ENCODE measurements at regions not wholly inside any gene's neighbourhood (a gene's known extent, or its start where the extent isn't known, plus 50 kb on each side); places are given as distances from the start of the nearest gene placed in this dataset.

DNA sequence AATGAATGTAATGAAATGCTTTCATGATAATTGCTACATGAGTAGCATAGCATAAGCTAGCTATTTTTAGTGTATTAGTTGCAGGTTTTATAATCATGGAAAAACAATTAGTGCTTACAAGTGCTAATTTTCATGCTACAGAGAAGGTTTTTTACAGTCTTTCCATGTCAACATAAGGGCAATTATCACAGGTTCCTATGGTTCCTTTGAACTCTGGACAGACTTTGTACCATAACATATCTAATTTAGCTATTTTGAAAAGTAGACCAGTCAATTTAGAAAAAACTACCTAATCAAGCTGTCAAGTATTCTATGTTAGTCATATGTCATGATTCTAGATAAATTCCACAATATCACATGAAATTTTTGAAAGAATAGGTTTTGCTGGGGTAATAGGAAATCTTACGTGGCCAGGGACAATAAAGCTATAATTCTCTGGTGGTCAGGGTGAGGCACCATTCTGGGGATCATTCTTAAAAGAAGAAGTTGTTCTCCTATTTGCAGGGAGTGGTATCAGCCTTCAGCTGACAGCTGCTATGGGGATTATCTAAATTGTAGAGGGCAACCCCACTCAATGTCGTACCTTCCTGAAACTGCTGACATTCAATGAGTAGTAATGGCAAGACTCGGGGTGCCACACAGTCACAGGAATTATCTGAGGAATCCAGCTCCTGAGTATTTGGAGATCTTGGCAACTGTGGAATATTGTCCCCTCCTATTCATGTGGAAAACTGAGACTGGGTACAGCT lies 724.0 kb upstream of the LINC00305 start:
- Histone ChIP-seq H3K9me3 (ENCODE audit: control insufficient read depth in 1 of 2, low read length in 2 of 2) (peaks cover 2 to 5% of the 10 kb centered on the region in 2 donors), H3K4me1 (ENCODE audit: control insufficient read depth in 1 of 2, insufficient read depth in 2 of 2, low read length in 2 of 2) (no peaks in the 10 kb centered on the region), H3K4me3 (ENCODE audit: low read depth in 1 of 2, low read length in 2 of 2) (no peak overlapping the region), H3K36me3 (ENCODE audit: control insufficient read depth in 1 of 2, insufficient read depth in 2 of 2, low read length in 2 of 2) (no peaks in the 10 kb centered on the region), H3K9ac (ENCODE audit: low read depth in 1 of 2, low read length in 2 of 2) (no peak overlapping the region), H3K27ac (ENCODE audit: low read depth, low read length) (no peak overlapping the region), H3K27me3 (ENCODE audit: control insufficient read depth in 1 of 2, insufficient read depth in 2 of 2, low read length in 2 of 2) (no peaks in the 10 kb centered on the region)

DNA sequence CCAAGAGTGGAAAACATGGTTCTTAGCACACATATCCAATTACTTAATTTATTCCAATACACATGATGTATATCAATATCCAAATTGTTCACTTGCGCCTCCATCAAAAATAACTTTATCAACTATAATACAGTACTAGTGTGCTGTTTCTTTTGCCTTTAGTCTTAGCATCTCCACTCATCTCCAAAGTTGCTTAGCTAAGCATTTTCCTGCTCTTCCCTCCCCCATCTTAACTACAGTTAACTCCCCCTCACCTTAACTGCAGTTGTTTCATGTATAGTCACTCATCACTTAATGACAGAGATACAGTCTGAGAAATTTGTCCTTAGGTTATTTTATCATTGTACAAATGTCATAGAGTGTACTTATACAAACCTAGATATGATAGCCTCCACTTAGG lies 705.2 kb upstream of the LINC00305 start:
- Histone ChIP-seq H3K9ac (ENCODE audit: low read depth in 1 of 2, low read length in 2 of 2) (no peak overlapping the region), H3K27ac (ENCODE audit: low read depth, low read length) (no peak overlapping the region), H3K9me3 (ENCODE audit: control insufficient read depth in 1 of 2, low read length in 2 of 2) (no peaks in the 10 kb centered on the region), H3K4me3 (ENCODE audit: low read depth in 1 of 2, low read length in 2 of 2) (no peak overlapping the region), H3K4me1 (ENCODE audit: control insufficient read depth in 1 of 2, insufficient read depth in 2 of 2, low read length in 2 of 2) (no peaks in the 10 kb centered on the region), H3K27me3 (ENCODE audit: control insufficient read depth in 1 of 2, insufficient read depth in 2 of 2, low read length in 2 of 2) (no peaks in the 10 kb centered on the region), H3K36me3 (ENCODE audit: control insufficient read depth in 1 of 2, insufficient read depth in 2 of 2, low read length in 2 of 2) (no peaks in the 10 kb centered on the region)

GRCh38 chr18:64852281-64852680 lies 703.4 kb upstream of the LINC00305 start:
- H3K36me3 ChIP-seq (ENCODE audit: control insufficient read depth in 1 of 2, insufficient read depth in 2 of 2, low read length in 2 of 2), result no peaks in the 10 kb centered on the region
- no peaks in the 10 kb centered on the region for H3K4me1 ChIP-seq (ENCODE audit: control insufficient read depth in 1 of 2, insufficient read depth in 2 of 2, low read length in 2 of 2)
- no peaks in the 10 kb centered on the region for H3K9me3 ChIP-seq (ENCODE audit: control insufficient read depth in 1 of 2, low read length in 2 of 2)
- no peaks in the 10 kb centered on the region for H3K27me3 ChIP-seq (ENCODE audit: control insufficient read depth in 1 of 2, insufficient read depth in 2 of 2, low read length in 2 of 2)
- no peak overlapping the region for H3K27ac ChIP-seq (ENCODE audit: low read depth, low read length)
- H3K4me3 ChIP-seq (ENCODE audit: low read depth in 1 of 2, low read length in 2 of 2), result no peak overlapping the region
- H3K9ac ChIP-seq (ENCODE audit: low read depth in 1 of 2, low read length in 2 of 2), result no peak overlapping the region

- H3K36me3 ChIP-seq (ENCODE audit: control insufficient read depth in 1 of 2, insufficient read depth in 2 of 2, low read length in 2 of 2), result no peaks in the 10 kb centered on the region
- H3K4me3 ChIP-seq (ENCODE audit: low read depth in 1 of 2, low read length in 2 of 2), result no peak overlapping the region
- no peak overlapping the region for H3K9ac ChIP-seq (ENCODE audit: low read depth in 1 of 2, low read length in 2 of 2)
- no peaks in the 10 kb centered on the region for H3K27me3 ChIP-seq (ENCODE audit: control insufficient read depth in 1 of 2, insufficient read depth in 2 of 2, low read length in 2 of 2)
- no peaks in the 10 kb centered on the region for H3K9me3 ChIP-seq (ENCODE audit: control insufficient read depth in 1 of 2, low read length in 2 of 2)
- H3K4me1 ChIP-seq (ENCODE audit: control insufficient read depth in 1 of 2, insufficient read depth in 2 of 2, low read length in 2 of 2), result no peaks in the 10 kb centered on the region
- H3K27ac ChIP-seq (ENCODE audit: low read depth, low read length), result no peak overlapping the region
These were observed 702.8 kb upstream of the LINC00305 start for GRCh38 chr18:64851726-64852125.

- no peak overlapping the region for H3K27ac ChIP-seq (ENCODE audit: low read depth, low read length)
These were observed 701.9 kb upstream of the LINC00305 start for GRCh38 chr18:64850791-64851190.

DNA sequence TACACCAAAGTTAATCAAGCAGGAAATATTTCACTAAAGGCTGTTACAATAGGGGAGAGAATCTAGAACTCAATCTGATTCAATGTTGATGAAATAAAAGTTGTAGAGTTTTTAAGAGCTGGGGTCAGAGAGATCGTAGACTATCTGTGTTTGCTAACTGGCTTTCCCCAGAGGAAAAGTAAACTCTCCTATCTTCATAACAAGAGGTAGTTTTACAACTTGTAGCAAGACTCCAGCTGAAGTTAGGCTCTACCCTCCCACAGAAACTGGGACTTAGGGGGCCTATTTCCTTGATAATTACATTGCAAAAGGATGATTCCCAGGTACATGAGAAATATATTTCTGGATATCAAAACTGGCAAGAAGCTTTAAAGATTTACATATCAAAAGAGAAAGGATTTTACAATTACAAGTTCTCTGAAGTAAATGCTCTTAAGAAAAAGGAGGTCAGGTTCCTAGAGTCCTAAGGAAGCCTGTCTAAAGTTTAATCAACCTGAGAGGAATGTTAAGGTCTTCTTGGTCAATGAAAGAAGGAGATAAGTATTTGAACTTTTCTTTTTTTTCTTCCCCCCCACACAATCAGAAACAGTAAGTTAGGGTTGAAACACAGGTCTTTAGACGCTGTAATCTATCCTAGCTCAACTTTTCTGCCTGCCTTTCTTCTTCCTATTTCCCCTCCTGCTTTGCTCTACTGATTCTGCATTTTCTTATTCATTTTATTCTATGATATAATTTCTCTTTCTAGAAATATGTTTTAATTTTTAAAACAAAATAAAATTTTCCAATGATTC lies 692.2 kb upstream of the LINC00305 start:
- H3K27ac ChIP-seq (ENCODE audit: low read depth, low read length), result no peak overlapping the region
- H3K4me3 ChIP-seq (ENCODE audit: low read depth in 1 of 2, low read length in 2 of 2), result no peak overlapping the region
- no peaks in the 10 kb centered on the region for H3K9me3 ChIP-seq (ENCODE audit: control insufficient read depth in 1 of 2, low read length in 2 of 2)
- no peaks in the 10 kb centered on the region for H3K36me3 ChIP-seq (ENCODE audit: control insufficient read depth in 1 of 2, insufficient read depth in 2 of 2, low read length in 2 of 2)
- no peak overlapping the region for H3K9ac ChIP-seq (ENCODE audit: low read depth in 1 of 2, low read length in 2 of 2)
- H3K4me1 ChIP-seq (ENCODE audit: control insufficient read depth in 1 of 2, insufficient read depth in 2 of 2, low read length in 2 of 2), result no peaks in the 10 kb centered on the region
- no peaks in the 10 kb centered on the region for H3K27me3 ChIP-seq (ENCODE audit: control insufficient read depth in 1 of 2, insufficient read depth in 2 of 2, low read length in 2 of 2)

More at GRCh38 chr18:64850791-64851190, 701.9 kb upstream of the LINC00305 start:
- H3K9ac ChIP-seq (ENCODE audit: low read depth in 1 of 2, low read length in 2 of 2), result no peak overlapping the region
- no peak overlapping the region for H3K4me3 ChIP-seq (ENCODE audit: low read depth in 1 of 2, low read length in 2 of 2)
- no peaks in the 10 kb centered on the region for H3K9me3 ChIP-seq (ENCODE audit: control insufficient read depth in 1 of 2, low read length in 2 of 2)
- H3K36me3 ChIP-seq (ENCODE audit: control insufficient read depth in 1 of 2, insufficient read depth in 2 of 2, low read length in 2 of 2), result no peaks in the 10 kb centered on the region
- H3K27me3 ChIP-seq (ENCODE audit: control insufficient read depth in 1 of 2, insufficient read depth in 2 of 2, low read length in 2 of 2), result no peaks in the 10 kb centered on the region
- no peaks in the 10 kb centered on the region for H3K4me1 ChIP-seq (ENCODE audit: control insufficient read depth in 1 of 2, insufficient read depth in 2 of 2, low read length in 2 of 2)

GRCh38 chr18:64810354-64810753 lies 661.5 kb upstream of the LINC00305 start:
- Histone ChIP-seq H3K9me3 (ENCODE audit: control insufficient read depth in 1 of 2, low read length in 2 of 2) (peaks cover 0 to 7% of the 10 kb centered on the region in 2 donors), H3K4me3 (ENCODE audit: low read depth in 1 of 2, low read length in 2 of 2) (no peak overlapping the region), H3K9ac (ENCODE audit: low read depth in 1 of 2, low read length in 2 of 2) (no peak overlapping the region), H3K27ac (ENCODE audit: low read depth, low read length) (no peak overlapping the region), H3K27me3 (ENCODE audit: control insufficient read depth in 1 of 2, insufficient read depth in 2 of 2, low read length in 2 of 2) (no peaks in the 10 kb centered on the region), H3K36me3 (ENCODE audit: control insufficient read depth in 1 of 2, insufficient read depth in 2 of 2, low read length in 2 of 2) (no peaks in the 10 kb centered on the region), H3K4me1 (ENCODE audit: control insufficient read depth in 1 of 2, insufficient read depth in 2 of 2, low read length in 2 of 2) (no peaks in the 10 kb centered on the region)

DNA sequence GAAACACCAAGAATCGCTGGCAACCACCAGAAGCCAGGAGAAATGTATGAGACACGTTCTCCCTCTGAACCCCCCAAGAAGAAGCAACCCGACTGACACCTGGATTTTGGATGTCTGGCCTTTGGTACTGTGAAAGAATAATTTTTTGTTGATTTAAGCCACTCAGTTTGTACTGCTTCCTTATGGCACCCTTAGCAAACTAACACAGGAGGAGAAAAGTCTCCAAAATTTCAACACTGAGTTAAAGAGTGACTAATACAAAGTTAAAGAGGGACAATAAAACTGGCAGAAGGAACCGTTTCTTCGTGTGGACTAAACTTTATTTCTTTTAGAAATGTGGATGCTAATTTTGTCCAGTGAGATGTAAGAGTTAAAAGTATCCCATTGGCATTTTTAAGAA lies 660.9 kb upstream of the LINC00305 start:
- no peak overlapping the region for H3K4me3 ChIP-seq (ENCODE audit: low read depth in 1 of 2, low read length in 2 of 2)
- H3K4me1 ChIP-seq (ENCODE audit: control insufficient read depth in 1 of 2, insufficient read depth in 2 of 2, low read length in 2 of 2), result no peaks in the 10 kb centered on the region
- no peak overlapping the region for H3K9ac ChIP-seq (ENCODE audit: low read depth in 1 of 2, low read length in 2 of 2)
- no peaks in the 10 kb centered on the region for H3K27me3 ChIP-seq (ENCODE audit: control insufficient read depth in 1 of 2, insufficient read depth in 2 of 2, low read length in 2 of 2)
- H3K27ac ChIP-seq (ENCODE audit: low read depth, low read length), result no peak overlapping the region
- H3K36me3 ChIP-seq (ENCODE audit: control insufficient read depth in 1 of 2, insufficient read depth in 2 of 2, low read length in 2 of 2), result no peaks in the 10 kb centered on the region
- peaks cover 0 to 7% of the 10 kb centered on the region in 2 donors for H3K9me3 ChIP-seq (ENCODE audit: control insufficient read depth in 1 of 2, low read length in 2 of 2)

GRCh38 chr18:64807560-64807959 lies 658.7 kb upstream of the LINC00305 start:
- Histone ChIP-seq H3K36me3 (ENCODE audit: control insufficient read depth in 1 of 2, insufficient read depth in 2 of 2, low read length in 2 of 2) (no peaks in the 10 kb centered on the region), H3K27me3 (ENCODE audit: control insufficient read depth in 1 of 2, insufficient read depth in 2 of 2, low read length in 2 of 2) (no peaks in the 10 kb centered on the region), H3K27ac (ENCODE audit: low read depth, low read length) (no peak overlapping the region), H3K4me3 (ENCODE audit: low read depth in 1 of 2, low read length in 2 of 2) (no peak overlapping the region), H3K9me3 (ENCODE audit: control insufficient read depth in 1 of 2, low read length in 2 of 2) (peaks cover 0 to 3% of the 10 kb centered on the region in 2 donors), H3K9ac (ENCODE audit: low read depth in 1 of 2, low read length in 2 of 2) (no peak overlapping the region), H3K4me1 (ENCODE audit: control insufficient read depth in 1 of 2, insufficient read depth in 2 of 2, low read length in 2 of 2) (no peaks in the 10 kb centered on the region)

DNA sequence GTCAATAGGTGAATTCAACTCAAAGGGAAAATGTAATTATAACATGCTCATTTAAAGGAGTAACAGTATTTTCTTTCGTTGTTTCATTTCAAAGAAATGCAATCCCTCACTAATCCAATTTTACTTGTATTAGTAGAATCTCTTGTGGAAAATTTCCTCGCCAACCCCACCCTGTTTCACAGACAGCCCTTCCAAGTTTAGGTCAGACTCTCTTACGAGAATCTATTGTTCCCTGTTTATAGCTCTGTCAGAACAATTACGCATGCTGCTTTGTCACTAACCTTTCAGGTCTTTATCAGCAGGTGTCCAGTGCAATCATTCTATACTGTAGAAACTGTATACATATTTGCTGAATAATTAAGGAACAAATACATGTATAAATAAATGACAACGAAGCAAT lies 657.8 kb upstream of the LINC00305 start:
- Histone ChIP-seq H3K4me1 (ENCODE audit: control insufficient read depth in 1 of 2, insufficient read depth in 2 of 2, low read length in 2 of 2) (no peaks in the 10 kb centered on the region), H3K4me3 (ENCODE audit: low read depth in 1 of 2, low read length in 2 of 2) (no peak overlapping the region), H3K9me3 (ENCODE audit: control insufficient read depth in 1 of 2, low read length in 2 of 2) (no peaks in the 10 kb centered on the region), H3K9ac (ENCODE audit: low read depth in 1 of 2, low read length in 2 of 2) (no peak overlapping the region), H3K27ac (ENCODE audit: low read depth, low read length) (no peak overlapping the region), H3K27me3 (ENCODE audit: control insufficient read depth in 1 of 2, insufficient read depth in 2 of 2, low read length in 2 of 2) (no peaks in the 10 kb centered on the region), H3K36me3 (ENCODE audit: control insufficient read depth in 1 of 2, insufficient read depth in 2 of 2, low read length in 2 of 2) (no peaks in the 10 kb centered on the region)

Measured in duodenal mucosa (tissue), 2 donors.